Testis (tissue), 2 donors: ENCODE measurements at regions not wholly inside any gene's neighbourhood (a gene's known extent, or its start where the extent isn't known, plus 50 kb on each side); places are given as distances from the start of the nearest gene placed in this dataset.

ENCODE experiments used
- POLR2A ChIP-seq: fragments of 450-650 bp; IDR thresholded peaks from one replicate; pipeline ENCODE4 v1.6.1; 2017; ENCODE audit warnings: antibody characterized with exemption, mild to moderate bottlenecking, moderate library complexity
- TF ChIP-seq, protein P1 (sequence below), 3 experiments: fragments of 450-650 bp in 2 of 3; fragments of 200-600 bp in 1 of 3; sonication (generic) in 1 of 3; IDR thresholded peaks; one replicate each; pipeline ENCODE4 v1.5.1; 2016 to 2019; ENCODE audit warnings: antibody characterized with exemption in 3 of 3, mild to moderate bottlenecking in 2 of 3, moderate library complexity in 1 of 3

DNA sequence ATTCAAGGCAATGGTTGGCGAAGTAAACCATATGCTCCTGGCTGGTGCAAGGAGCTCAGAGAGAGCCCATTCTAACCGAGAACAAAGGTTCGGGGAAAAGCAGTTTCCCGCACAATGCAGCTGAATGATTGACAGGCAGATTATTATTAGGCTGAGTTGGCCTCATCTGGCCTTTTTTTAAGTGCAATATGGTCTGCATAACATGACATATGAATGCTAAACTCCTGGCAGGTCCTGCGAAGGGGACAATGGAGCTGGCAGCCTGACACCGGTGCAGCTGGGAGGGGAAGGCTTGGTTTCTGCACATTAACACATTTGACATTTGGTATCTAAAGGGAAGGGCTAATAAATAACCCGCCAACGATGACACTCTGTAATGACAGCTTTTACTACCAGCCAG lies 92.0 kb downstream of the MIS18A start:
- TF ChIP-seq, protein P1, sequence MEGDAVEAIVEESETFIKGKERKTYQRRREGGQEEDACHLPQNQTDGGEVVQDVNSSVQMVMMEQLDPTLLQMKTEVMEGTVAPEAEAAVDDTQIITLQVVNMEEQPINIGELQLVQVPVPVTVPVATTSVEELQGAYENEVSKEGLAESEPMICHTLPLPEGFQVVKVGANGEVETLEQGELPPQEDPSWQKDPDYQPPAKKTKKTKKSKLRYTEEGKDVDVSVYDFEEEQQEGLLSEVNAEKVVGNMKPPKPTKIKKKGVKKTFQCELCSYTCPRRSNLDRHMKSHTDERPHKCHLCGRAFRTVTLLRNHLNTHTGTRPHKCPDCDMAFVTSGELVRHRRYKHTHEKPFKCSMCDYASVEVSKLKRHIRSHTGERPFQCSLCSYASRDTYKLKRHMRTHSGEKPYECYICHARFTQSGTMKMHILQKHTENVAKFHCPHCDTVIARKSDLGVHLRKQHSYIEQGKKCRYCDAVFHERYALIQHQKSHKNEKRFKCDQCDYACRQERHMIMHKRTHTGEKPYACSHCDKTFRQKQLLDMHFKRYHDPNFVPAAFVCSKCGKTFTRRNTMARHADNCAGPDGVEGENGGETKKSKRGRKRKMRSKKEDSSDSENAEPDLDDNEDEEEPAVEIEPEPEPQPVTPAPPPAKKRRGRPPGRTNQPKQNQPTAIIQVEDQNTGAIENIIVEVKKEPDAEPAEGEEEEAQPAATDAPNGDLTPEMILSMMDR (IDR thresholded peaks at IDR 0.05) = no peak
- TF ChIP-seq POLR2A = no peak
